GM23248 (cell line): ENCODE measurements at regions not wholly inside any gene's neighbourhood (a gene's known extent, or its start where the extent isn't known, plus 50 kb on each side); places are given as distances from the start of the nearest gene placed in this dataset.

ENCODE experiments used
- DNase-seq: peaks from one replicate; pipeline ENCODE4 v3.0.0-alpha.2; 2015
- H2AFZ ChIP-seq: fragments of 200-600 bp; sonication (generic); 2 replicates; pipeline ENCODE4 v1.6.1; 2016; ENCODE audit warnings: antibody characterized with exemption
- H3F3A ChIP-seq: fragments of 200-600 bp; sonication (generic); 2 replicates; pipeline ENCODE4 v1.6.1; 2016; ENCODE audit warnings: mild to moderate bottlenecking, antibody characterized with exemption, mixed run types; ENCODE audit not compliant: insufficient read depth
- H3K27ac ChIP-seq: fragments of 200-600 bp; sonication (generic); 2 replicates; pipeline ENCODE4 v1.5.1; 2016; ENCODE audit warnings: mild to moderate bottlenecking
- H3K27me3 ChIP-seq: fragments of 200-600 bp; sonication (generic); replicated peaks from 2 replicates; pipeline ENCODE4 v1.6.1; 2016; ENCODE audit warnings: mild to moderate bottlenecking; ENCODE audit not compliant: insufficient read depth
- H3K36me3 ChIP-seq: fragments of 200-600 bp; sonication (generic); 2 replicates; pipeline ENCODE4 v1.6.1; 2016; ENCODE audit warnings: low read depth, mild to moderate bottlenecking
- H3K4me1 ChIP-seq: fragments of 200-600 bp; sonication (generic); 2 replicates; pipeline ENCODE4 v1.6.1; 2016; ENCODE audit warnings: mild to moderate bottlenecking; ENCODE audit not compliant: insufficient read depth
- H3K4me2 ChIP-seq: fragments of 200-600 bp; sonication (generic); one replicate; pipeline ENCODE4 v1.6.1; 2016; ENCODE audit warnings: mild to moderate bottlenecking; ENCODE audit not compliant: unreplicated experiment
- H3K4me3 ChIP-seq: fragments of 200-600 bp; sonication (generic); 2 replicates; pipeline ENCODE4 v1.5.1; 2016; ENCODE audit warnings: mild to moderate bottlenecking
- H3K79me2 ChIP-seq: fragments of 200-600 bp; sonication (generic); 2 replicates; pipeline ENCODE4 v1.6.1; 2016; ENCODE audit warnings: mild to moderate bottlenecking; ENCODE audit not compliant: insufficient read depth
- H3K9ac ChIP-seq: fragments of 200-600 bp; sonication (generic); 2 replicates; pipeline ENCODE4 v1.6.1; 2016; ENCODE audit warnings: mild to moderate bottlenecking
- H3K9me2 ChIP-seq: fragments of 200-600 bp; sonication (generic); 2 replicates; pipeline ENCODE4 v1.6.1; 2016; ENCODE audit warnings: mixed run types, mild to moderate bottlenecking, moderate library complexity; ENCODE audit not compliant: insufficient read depth
- H3K9me3 ChIP-seq: fragments of 200-600 bp; sonication (generic); one replicate; pipeline ENCODE4 v1.6.1; 2017; ENCODE audit warnings: low read depth
- H4K20me1 ChIP-seq: fragments of 200-600 bp; sonication (generic); 2 replicates; pipeline ENCODE4 v1.6.0; 2016; ENCODE audit not compliant: insufficient read depth
- EZH2 ChIP-seq: fragments of 200-600 bp; sonication (generic); IDR thresholded peaks from 2 replicates; pipeline ENCODE4 v1.6.1; 2018; ENCODE audit warnings: antibody characterized with exemption, mild to moderate bottlenecking; ENCODE audit not compliant: insufficient read depth, poor library complexity, severe bottlenecking
- EZH2phosphoT487 ChIP-seq: fragments of 200-600 bp; sonication (generic); IDR thresholded peaks from 2 replicates; pipeline ENCODE4 v1.6.1; 2018; ENCODE audit warnings: antibody characterized with exemption, moderate library complexity, mild to moderate bottlenecking, low read depth; ENCODE audit not compliant: insufficient read depth
- WGBS, 2 experiments: methylation state at CpG; one replicate each; pipeline ENCODE4 v1.1.6; 2015 to 2017; ENCODE audit warnings: low lambda C conversion rate in 2 of 2, low coverage in 1 of 2; ENCODE audit errors: missing lambda C conversion rate in 2 of 2; 5-methylcytosine and 5-hydroxymethylcytosine counted together
- in situ Hi-C: fragments of 300-500 bp; cut with MboI; formaldehyde crosslinking; loops from 2 replicates; pipeline ENCODE4 v1.15.0; 2020

DNA sequence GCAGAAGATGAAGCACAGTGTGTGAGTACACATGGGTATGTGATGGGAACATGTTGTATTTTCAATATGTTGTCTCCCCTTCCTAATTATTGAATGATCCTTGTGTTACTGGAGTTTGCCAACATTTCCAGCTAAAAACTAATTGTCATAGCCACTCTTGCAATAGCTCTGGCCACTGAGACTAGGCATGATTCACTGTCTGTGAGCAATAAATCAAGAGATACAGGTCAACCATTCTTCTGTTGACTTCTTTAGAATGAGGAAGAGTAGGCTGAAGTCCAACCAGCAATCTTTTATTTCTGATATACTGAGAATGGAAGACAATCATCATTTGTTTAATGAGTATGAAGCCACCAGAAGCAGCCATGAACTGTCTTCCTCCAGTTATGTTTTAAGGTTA, 413.9 kb downstream of the SLITRK5 start:
- no peak for TF ChIP-seq EZH2
- TF ChIP-seq EZH2phosphoT487: no peak
- H3K27me3 ChIP-seq: no peaks in the 10 kb centered on the region
- H3K79me2 ChIP-seq: no peaks in the 10 kb centered on the region

DNA sequence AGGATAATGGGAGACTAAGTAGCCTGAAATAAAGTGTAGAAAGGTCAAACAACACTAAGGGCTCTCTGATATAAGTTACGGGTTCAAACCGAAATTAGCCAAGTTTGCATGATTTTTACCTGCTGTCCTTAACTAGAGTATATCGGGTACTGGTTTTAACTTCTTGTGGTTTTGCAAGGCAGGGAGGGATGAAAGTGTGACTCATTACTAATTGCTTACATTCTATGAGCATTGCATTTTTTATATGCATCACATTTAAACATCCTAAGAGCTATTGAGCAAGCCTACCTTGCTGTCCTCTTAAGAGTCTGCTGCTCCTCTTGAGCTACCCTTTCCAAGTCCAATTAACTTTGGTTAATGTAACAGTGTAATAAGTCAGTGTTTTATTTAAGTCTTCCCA, 415.4 kb downstream of the SLITRK5 start:
- Histone ChIP-seq H3K36me3 (no peaks in the 10 kb centered on the region), H4K20me1 (no peaks in the 10 kb centered on the region), H3K27ac (no peak overlapping the region), H3K9me3 (no peaks in the 10 kb centered on the region), H3K4me2 (no peak overlapping the region), H2AFZ (no peak overlapping the region), H3K9me2 (no peaks in the 10 kb centered on the region), H3K4me1 (no peaks in the 10 kb centered on the region), H3K4me3 (no peak overlapping the region), H3K79me2 (no peaks in the 10 kb centered on the region), H3K27me3 (no peaks in the 10 kb centered on the region), H3F3A (no peaks in the 10 kb centered on the region), H3K9ac (no peak overlapping the region)
- DNase-seq: peak; percentile 1
- in situ Hi-C loops: no loop called here
- WGBS, 2 experiments: 58 to 74% methylated on average over 3 of the region's 3 CpGs
- TF ChIP-seq EZH2phosphoT487 (no peak), EZH2 (no peak)

More for the DNA sequence above, 413.9 kb downstream of the SLITRK5 start:
- no peak overlapping the region for H3K4me3 ChIP-seq
- H3K9ac ChIP-seq: no peak overlapping the region
- H2AFZ ChIP-seq: no peak overlapping the region
- in situ Hi-C loops: no loop called here
- no peak overlapping the region for H3K27ac ChIP-seq
- no peaks in the 10 kb centered on the region for H3K9me3 ChIP-seq
- H3K9me2 ChIP-seq: no peaks in the 10 kb centered on the region
- no peak for DNase-seq
- no peaks in the 10 kb centered on the region for H3K36me3 ChIP-seq
- H3K4me2 ChIP-seq: no peak overlapping the region
- H3F3A ChIP-seq: no peaks in the 10 kb centered on the region
- no peaks in the 10 kb centered on the region for H4K20me1 ChIP-seq
- no peaks in the 10 kb centered on the region for H3K4me1 ChIP-seq

DNA sequence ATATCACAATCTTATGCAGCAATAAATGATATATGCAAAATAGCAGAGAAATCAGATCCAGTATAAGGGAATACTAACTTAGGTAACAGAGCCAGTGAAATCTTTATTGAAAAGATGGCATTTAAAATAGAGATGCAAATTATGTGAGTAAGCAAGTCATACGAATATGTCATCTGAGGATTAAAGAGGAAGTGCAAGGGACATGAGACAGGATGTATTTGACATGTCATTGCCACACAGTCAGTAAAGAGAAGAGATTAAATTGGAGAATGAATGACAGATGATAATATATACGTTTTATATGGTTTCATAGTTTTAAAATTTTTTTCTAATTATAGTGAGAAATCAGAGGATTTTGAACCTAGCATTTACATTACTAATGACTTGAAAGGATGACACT, 426.4 kb downstream of the SLITRK5 start:
- TF ChIP-seq EZH2phosphoT487 (no peak), EZH2 (no peak)
- no peak overlapping the region for H3K27ac ChIP-seq
- no peaks in the 10 kb centered on the region for H3K4me1 ChIP-seq
- H3K4me3 ChIP-seq: no peak overlapping the region
- H3K4me2 ChIP-seq: no peak overlapping the region
- no peak overlapping the region for H3K9ac ChIP-seq
- no peaks in the 10 kb centered on the region for H3K79me2 ChIP-seq
- H4K20me1 ChIP-seq: no peaks in the 10 kb centered on the region
- in situ Hi-C loops: no loop called here
- no peak for DNase-seq
- H3K9me3 ChIP-seq: no peaks in the 10 kb centered on the region
- 0 to 4% methylated on average over 2 of the region's 2 CpGs for WGBS, 2 experiments
- H2AFZ ChIP-seq: no peak overlapping the region
- H3K36me3 ChIP-seq: no peaks in the 10 kb centered on the region
- H3K27me3 ChIP-seq: no peaks in the 10 kb centered on the region
- H3F3A ChIP-seq: no peaks in the 10 kb centered on the region
- H3K9me2 ChIP-seq: no peaks in the 10 kb centered on the region

DNA sequence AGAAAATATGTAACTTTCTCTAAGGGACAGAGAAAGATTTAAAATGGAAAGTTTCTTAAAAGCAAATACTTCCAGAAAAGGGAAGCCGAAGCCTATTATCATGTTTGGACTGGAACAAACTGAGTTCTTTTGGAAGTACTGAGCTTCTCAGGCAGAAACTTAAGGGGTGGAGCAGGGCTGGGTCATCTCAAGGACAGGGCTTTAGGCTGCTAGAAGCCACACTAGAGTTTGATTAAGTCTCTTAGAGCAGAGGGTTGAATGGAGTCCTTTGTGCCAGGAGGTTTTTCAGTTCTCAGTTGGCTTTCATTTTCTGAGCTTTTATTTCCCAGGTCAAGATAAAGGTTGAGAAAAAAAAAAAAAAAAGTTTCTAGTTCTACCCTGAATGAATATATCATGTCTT, 432.7 kb downstream of the SLITRK5 start:
- Histone ChIP-seq H3K79me2 (no peaks in the 10 kb centered on the region), H3K27me3 (no peaks in the 10 kb centered on the region), H3K4me3 (no peak overlapping the region), H3F3A (no peaks in the 10 kb centered on the region), H3K9ac (no peak overlapping the region), H2AFZ (no peak overlapping the region), H4K20me1 (no peaks in the 10 kb centered on the region), H3K27ac (no peak overlapping the region), H3K4me1 (no peaks in the 10 kb centered on the region), H3K4me2 (no peak overlapping the region), H3K9me3 (no peaks in the 10 kb centered on the region), H3K9me2 (no peaks in the 10 kb centered on the region), H3K36me3 (no peaks in the 10 kb centered on the region; the same call in 1 of the 2 replicates)
- TF ChIP-seq EZH2 (no peak), EZH2phosphoT487 (no peak)
- in situ Hi-C loops: no loop called here
- DNase-seq: no peak
- WGBS, 2 experiments: 54 to 62% methylated on average over 1 of the region's 1 CpG

DNA sequence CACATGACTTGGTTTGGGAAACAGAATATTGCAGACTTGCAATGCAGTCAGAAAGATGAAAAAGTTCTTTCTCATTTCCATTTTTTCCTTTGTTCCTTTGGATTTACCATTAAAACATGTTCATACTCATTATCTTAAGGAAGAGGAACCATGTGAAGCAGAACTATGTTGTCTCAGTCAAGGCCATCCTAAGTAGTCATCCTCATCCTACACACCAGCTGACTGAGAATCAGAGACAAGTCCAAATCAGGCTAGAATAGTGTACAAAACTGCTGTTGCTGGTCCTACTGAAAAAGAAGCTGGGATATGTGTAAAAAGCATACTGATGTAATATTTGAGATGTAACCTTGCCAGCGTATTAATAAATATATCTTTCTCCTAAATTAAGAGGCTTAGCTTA, 433.4 kb downstream of the SLITRK5 start:
- H3K4me2 ChIP-seq: no peak overlapping the region
- no peak overlapping the region for H3K4me3 ChIP-seq
- no peaks in the 10 kb centered on the region for H4K20me1 ChIP-seq
- no peak overlapping the region for H3K9ac ChIP-seq
- no peaks in the 10 kb centered on the region for H3K9me2 ChIP-seq
- H3K4me1 ChIP-seq: no peaks in the 10 kb centered on the region
- H3K79me2 ChIP-seq: no peaks in the 10 kb centered on the region
- in situ Hi-C loops: no loop called here
- no peaks in the 10 kb centered on the region for H3F3A ChIP-seq
- DNase-seq: no peak
- 54 to 55% methylated on average over 1 of the region's 1 CpG for WGBS, 2 experiments
- no peak for TF ChIP-seq EZH2
- no peak for TF ChIP-seq EZH2phosphoT487
- H3K27ac ChIP-seq: no peak overlapping the region
- no peaks in the 10 kb centered on the region for H3K27me3 ChIP-seq
- no peaks in the 10 kb centered on the region; the same call in 1 of the 2 replicates for H3K36me3 ChIP-seq
- H2AFZ ChIP-seq: no peak overlapping the region
- H3K9me3 ChIP-seq: no peaks in the 10 kb centered on the region
